HepG2 (cell line): ENCODE measurements at regions not wholly inside any gene's neighbourhood (a gene's known extent, or its start where the extent isn't known, plus 50 kb on each side); places are given as distances from the start of the nearest gene placed in this dataset.

Experiments used
- ATAC-seq: fragments of 200-7000 bp; cut with Tn5 transposase; 3 replicates; pipeline ENCODE4 v1.9.1; 2020; ENCODE audit warnings: mild to moderate bottlenecking, moderate library complexity
- BruUV-seq: library from RNA; stranded (reverse); fragments of 400-500 nt; replicated peaks from 2 replicates; lab custom pipeline; 2021; lab: Mats Ljungman, UMichigan
- CTCF ChIA-PET: fragments of 300-600 bp; formaldehyde crosslinking; extraction: SDS; loops from one replicate; lab custom pipeline; 2021; ENCODE audit warnings: low total read pairs, inconsistent platforms, low intra/inter-chr PET ratio; lab: Yijun Ruan, JAX
- POLR2A ChIA-PET: fragments of 350-600 bp; sonication (Branson Sonifier 250); formaldehyde crosslinking; loops from one replicate; lab custom pipeline; 2020; ENCODE audit warnings: antibody characterized with exemption, inconsistent platforms; lab: Yijun Ruan, JAX
- DNase-seq: peaks from one replicate; pipeline ENCODE4 v3.0.0-alpha.2; 2015; ENCODE audit warnings: low spot score
- FAIRE-seq: peaks from 3 replicates; lab custom pipeline; 2011; peaks lifted over from hg19 to GRCh38; lab: Jason Lieb, UNC
- H2AFZ ChIP-seq: one replicate; pipeline ENCODE4 v1.6.1; 2011; ENCODE audit warnings: low read length, inconsistent platforms
- H3K27ac ChIP-seq: fragments of 300-600 bp; 3 replicates; pipeline ENCODE4 v1.8.0; 2011; ENCODE audit warnings: mixed run types, mild to moderate bottlenecking, mixed read lengths, low read length, inconsistent platforms; ENCODE audit not compliant: insufficient read depth; ENCODE audit errors: extremely low read length
- H3K27me3 ChIP-seq, 2 experiments: fragments of 200-600 bp in 1 of 2; 2 replicates in 1 of 2; 3 replicates in 1 of 2; pipeline versions ENCODE4 v1.6.0 to v1.8.0; 2011; ENCODE audit warnings: low read length in 2 of 2, mild to moderate bottlenecking in 2 of 2, moderate library complexity in 2 of 2, inconsistent platforms in 1 of 2; ENCODE audit not compliant: insufficient read depth in 2 of 2, control insufficient read depth in 1 of 2
- H3K36me3 ChIP-seq, 2 experiments: fragments of 200-600 bp in 1 of 2; replicated peaks in 1 of 2; 2 replicates in 1 of 2; 3 replicates in 1 of 2; pipeline versions ENCODE4 v1.5.1 to v1.8.0; 2011; ENCODE audit warnings: low read length in 2 of 2, inconsistent platforms in 1 of 2; ENCODE audit not compliant: insufficient read depth in 2 of 2, control insufficient read depth in 1 of 2
- H3K4me1 ChIP-seq: 2 replicates; pipeline ENCODE4 v1.5.1; 2012; ENCODE audit warnings: low read length, inconsistent platforms; ENCODE audit not compliant: insufficient read depth
- H3K4me2 ChIP-seq: 2 replicates; pipeline ENCODE4 v1.6.0; 2011; ENCODE audit warnings: low read depth, low read length, inconsistent platforms
- H3K4me3 ChIP-seq, 3 experiments: fragments of 200-600 bp in 1 of 3; sonication (generic), shearing (Covaris generic) in 1 of 3; replicated peaks in 1 of 3; 2 replicates each; pipeline ENCODE4 v1.5.1; 2011 to 2016; ENCODE audit warnings: low read length in 3 of 3, inconsistent platforms in 2 of 3, low read depth in 2 of 3, mild to moderate bottlenecking in 2 of 3, control low read depth in 1 of 3, mixed read lengths in 1 of 3; ENCODE audit not compliant: insufficient read depth in 1 of 3
- H3K79me2 ChIP-seq: one replicate; pipeline ENCODE4 v1.6.1; 2011; ENCODE audit warnings: low read length, inconsistent platforms; ENCODE audit not compliant: insufficient read depth
- H3K9ac ChIP-seq: 2 replicates; pipeline ENCODE4 v1.6.0; 2011; ENCODE audit warnings: mild to moderate bottlenecking, low read depth, low read length, inconsistent platforms; ENCODE audit not compliant: insufficient read depth
- H3K9me3 ChIP-seq: 2 replicates; pipeline ENCODE4 v1.5.1; 2012; ENCODE audit warnings: mild to moderate bottlenecking, low read length
- H4K20me1 ChIP-seq: 2 replicates; pipeline ENCODE4 v1.6.0; 2011; ENCODE audit warnings: inconsistent platforms, mild to moderate bottlenecking, low read length, moderate library complexity; ENCODE audit not compliant: insufficient read depth
- DNMT3B ChIP-seq: conservative IDR thresholded peaks from 2 replicates; pipeline ENCODE4 v1.6.1; 2016; ENCODE audit warnings: missing biosample characterization, control low read depth
- MAZ ChIP-seq, 2 experiments: sonication (generic) in 1 of 2; formaldehyde crosslinking in 1 of 2; IDR thresholded peaks; 2 replicates each; pipeline versions ENCODE4 v1.5.0 to v1.6.1; 2012 to 2020; ENCODE audit warnings: low read depth in 2 of 2, mild to moderate bottlenecking in 2 of 2, borderline replicate concordance in 1 of 2, improper control_type of control experiment in 1 of 2, low read length in 1 of 2, missing genetic modification reagents in 1 of 2, moderate library complexity in 1 of 2
- MYC ChIP-seq: sonication (generic); formaldehyde crosslinking; IDR thresholded peaks from 2 replicates; pipeline ENCODE4 v1.9.0; 2021; ENCODE audit warnings: missing genetic modification reagents, borderline replicate concordance
- SCMH1 ChIP-seq: sonication (generic); formaldehyde crosslinking; IDR thresholded peaks from 2 replicates; pipeline ENCODE4 v1.9.0; 2021; ENCODE audit warnings: missing genetic modification reagents, mild to moderate bottlenecking, borderline replicate concordance
- SMARCC2 ChIP-seq: fragments of 450-650 bp; IDR thresholded peaks from 2 replicates; pipeline ENCODE4 v1.6.1; 2017; ENCODE audit warnings: antibody characterized with exemption, mild to moderate bottlenecking
- THYN1 ChIP-seq: sonication (generic); formaldehyde crosslinking; IDR thresholded peaks from 2 replicates; pipeline ENCODE4 v1.8.1; 2023; ENCODE audit warnings: low read depth, mild to moderate bottlenecking, moderate library complexity, missing genetic modification reagents, borderline replicate concordance
- ZFX ChIP-seq: sonication (generic); formaldehyde crosslinking; IDR thresholded peaks from 2 replicates; pipeline ENCODE4 v1.4.0; 2020; ENCODE audit warnings: mild to moderate bottlenecking, low read depth, missing genetic modification reagents, moderate library complexity
- ZNF143 ChIP-seq: sonication (generic); formaldehyde crosslinking; IDR thresholded peaks from 2 replicates; pipeline ENCODE4 v1.4.0; 2020; ENCODE audit warnings: missing genetic modification reagents
- WGBS: methylation state at CpG from one replicate; pipeline ENCODE4 v1.1.6; 2017; ENCODE audit warnings: low lambda C conversion rate; 5-methylcytosine and 5-hydroxymethylcytosine counted together
- in situ Hi-C: cut with HindIII; loops from 2 replicates; pipeline ENCODE4 v1.10.0; 2017; ENCODE audit warnings: low pct_unique_long_range_greater_than_20kb; ENCODE audit not compliant: extremely low pct_ligation_motif_present
- intact Hi-C: fragments of 100-400 bp; cut with micrococcal nuclease; formaldehyde crosslinking; loops from one replicate; pipeline ENCODE4 v1.10.0; 2022; ENCODE audit not compliant: unreplicated experiment
- TF ChIP-seq, protein P1 (sequence below): sonication (generic); formaldehyde crosslinking; IDR thresholded peaks from 2 replicates; pipeline ENCODE4 v1.9.0; 2021; ENCODE audit warnings: missing genetic modification reagents, borderline replicate concordance
- TF ChIP-seq, protein P2 (sequence below), 2 experiments: sonication (generic) in 1 of 2; formaldehyde crosslinking in 1 of 2; IDR thresholded peaks; 2 replicates each; pipeline versions ENCODE4 v1.4.0 to v1.6.1; 2018 to 2020; ENCODE audit warnings: missing genetic modification reagents in 2 of 2, borderline replicate concordance in 1 of 2, low read depth in 1 of 2, mild to moderate bottlenecking in 1 of 2, missing biosample characterization in 1 of 2
- TF ChIP-seq, protein P3 (sequence below): sonication (generic); formaldehyde crosslinking; IDR thresholded peaks from 2 replicates; pipeline ENCODE4 v1.8.1; 2023; ENCODE audit warnings: mild to moderate bottlenecking, inconsistent platforms, moderate library complexity, missing genetic modification reagents, borderline replicate concordance
- TF ChIP-seq, protein P4 (sequence below): fragments of 450-650 bp; IDR thresholded peaks from 2 replicates; pipeline ENCODE4 v1.6.1; 2016
- TF ChIP-seq, protein P5 (sequence below): sonication (generic); formaldehyde crosslinking; IDR thresholded peaks from 2 replicates; pipeline ENCODE4 v1.5.0; 2020; ENCODE audit warnings: missing genetic modification reagents

DNA sequence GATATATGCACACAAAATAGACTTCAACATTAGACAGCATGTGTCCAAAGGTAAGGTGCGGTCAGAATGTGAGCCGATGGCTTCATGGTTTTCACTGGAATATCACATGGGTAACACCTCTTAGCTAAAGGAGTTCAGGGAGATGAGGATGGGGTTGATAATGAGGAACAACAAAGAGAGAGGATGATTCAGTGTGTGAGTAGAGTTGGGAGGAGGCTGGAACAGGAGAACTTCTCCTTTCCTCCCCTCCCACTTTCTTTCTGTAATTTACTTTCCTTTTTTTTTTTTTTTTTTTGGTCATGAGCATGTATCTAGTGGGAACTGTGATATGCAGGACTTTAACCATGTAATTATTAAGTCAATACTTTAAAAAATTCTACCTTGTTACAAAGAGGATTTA is 99.4 kb downstream of the FASLG start (continued):
- TF ChIP-seq, protein P1, sequence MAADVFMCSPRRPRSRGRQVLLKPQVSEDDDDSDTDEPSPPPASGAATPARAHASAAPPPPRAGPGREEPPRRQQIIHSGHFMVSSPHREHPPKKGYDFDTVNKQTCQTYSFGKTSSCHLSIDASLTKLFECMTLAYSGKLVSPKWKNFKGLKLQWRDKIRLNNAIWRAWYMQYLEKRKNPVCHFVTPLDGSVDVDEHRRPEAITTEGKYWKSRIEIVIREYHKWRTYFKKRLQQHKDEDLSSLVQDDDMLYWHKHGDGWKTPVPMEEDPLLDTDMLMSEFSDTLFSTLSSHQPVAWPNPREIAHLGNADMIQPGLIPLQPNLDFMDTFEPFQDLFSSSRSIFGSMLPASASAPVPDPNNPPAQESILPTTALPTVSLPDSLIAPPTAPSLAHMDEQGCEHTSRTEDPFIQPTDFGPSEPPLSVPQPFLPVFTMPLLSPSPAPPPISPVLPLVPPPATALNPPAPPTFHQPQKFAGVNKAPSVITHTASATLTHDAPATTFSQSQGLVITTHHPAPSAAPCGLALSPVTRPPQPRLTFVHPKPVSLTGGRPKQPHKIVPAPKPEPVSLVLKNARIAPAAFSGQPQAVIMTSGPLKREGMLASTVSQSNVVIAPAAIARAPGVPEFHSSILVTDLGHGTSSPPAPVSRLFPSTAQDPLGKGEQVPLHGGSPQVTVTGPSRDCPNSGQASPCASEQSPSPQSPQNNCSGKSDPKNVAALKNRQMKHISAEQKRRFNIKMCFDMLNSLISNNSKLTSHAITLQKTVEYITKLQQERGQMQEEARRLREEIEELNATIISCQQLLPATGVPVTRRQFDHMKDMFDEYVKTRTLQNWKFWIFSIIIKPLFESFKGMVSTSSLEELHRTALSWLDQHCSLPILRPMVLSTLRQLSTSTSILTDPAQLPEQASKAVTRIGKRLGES (CRISPR knock-in tag): no peak
- TF ChIP-seq, protein P2, sequence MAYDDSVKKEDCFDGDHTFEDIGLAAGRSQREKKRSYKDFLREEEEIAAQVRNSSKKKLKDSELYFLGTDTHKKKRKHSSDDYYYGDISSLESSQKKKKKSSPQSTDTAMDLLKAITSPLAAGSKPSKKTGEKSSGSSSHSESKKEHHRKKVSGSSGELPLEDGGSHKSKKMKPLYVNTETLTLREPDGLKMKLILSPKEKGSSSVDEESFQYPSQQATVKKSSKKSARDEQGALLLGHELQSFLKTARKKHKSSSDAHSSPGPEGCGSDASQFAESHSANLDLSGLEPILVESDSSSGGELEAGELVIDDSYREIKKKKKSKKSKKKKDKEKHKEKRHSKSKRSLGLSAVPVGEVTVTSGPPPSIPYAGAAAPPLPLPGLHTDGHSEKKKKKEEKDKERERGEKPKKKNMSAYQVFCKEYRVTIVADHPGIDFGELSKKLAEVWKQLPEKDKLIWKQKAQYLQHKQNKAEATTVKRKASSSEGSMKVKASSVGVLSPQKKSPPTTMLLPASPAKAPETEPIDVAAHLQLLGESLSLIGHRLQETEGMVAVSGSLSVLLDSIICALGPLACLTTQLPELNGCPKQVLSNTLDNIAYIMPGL (CRISPR knock-in tag; IDR thresholded peaks at IDR 0.05; ENCODE audit: borderline replicate concordance in 1 of 2, low read depth in 1 of 2): no peak
- no peak for TF ChIP-seq DNMT3B (CRISPR knock-in tag)
- no peak for TF ChIP-seq MYC (CRISPR knock-in tag)
- no peak for TF ChIP-seq SCMH1
- TF ChIP-seq ZNF143 (CRISPR knock-in tag): no peak
- TF ChIP-seq, protein P3, sequence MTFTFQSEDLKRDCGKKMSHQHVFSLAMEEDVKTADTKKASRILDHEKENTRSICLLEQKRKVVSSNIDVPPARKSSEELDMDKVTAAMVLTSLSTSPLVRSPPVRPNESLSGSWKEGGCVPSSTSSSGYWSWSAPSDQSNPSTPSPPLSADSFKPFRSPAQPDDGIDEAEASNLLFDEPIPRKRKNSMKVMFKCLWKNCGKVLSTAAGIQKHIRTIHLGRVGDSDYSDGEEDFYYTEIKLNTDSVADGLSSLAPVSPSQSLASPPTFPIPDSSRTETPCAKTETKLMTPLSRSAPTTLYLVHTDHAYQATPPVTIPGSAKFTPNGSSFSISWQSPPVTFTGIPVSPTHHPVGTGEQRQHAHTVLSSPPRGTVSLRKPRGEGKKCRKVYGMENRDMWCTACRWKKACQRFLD: no peak

DNA sequence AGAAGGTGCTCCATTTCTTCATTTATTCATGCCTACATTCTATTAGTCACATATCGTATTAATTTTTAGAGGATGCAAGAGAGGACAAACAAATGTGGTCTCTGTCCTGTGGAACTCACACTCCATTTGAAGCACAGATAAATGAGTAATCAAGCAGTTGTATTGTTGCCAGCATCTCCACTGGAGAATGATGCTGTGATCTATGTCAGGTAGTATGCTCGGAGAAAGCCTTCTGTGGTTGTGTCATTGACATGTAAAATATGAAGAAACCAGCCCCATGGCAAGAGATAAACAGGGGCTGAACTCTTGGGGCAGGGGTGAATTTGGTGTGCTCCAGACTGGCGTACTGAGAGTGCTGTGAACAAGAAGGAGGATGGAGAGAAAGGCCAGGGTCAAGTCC is 101.2 kb downstream of the FASLG start:
- Histone ChIP-seq H3K4me3 (no peak overlapping the region), H3K4me1 (no peaks in the 10 kb centered on the region), H3K36me3 (no peaks in the 10 kb centered on the region), H3K27ac (no peak overlapping the region), H3K9me3 (no peaks in the 10 kb centered on the region), H3K79me2 (no peaks in the 10 kb centered on the region), H3K9ac (no peak overlapping the region), H2AFZ (no peak overlapping the region), H3K4me2 (no peak overlapping the region), H4K20me1 (no peaks in the 10 kb centered on the region), H3K27me3 (0 out of 5 replicates have a peak, but pooled peaks cover 0 to 6% of the 10 kb centered on the region in 2 experiments)
- DNase-seq: no peak
- WGBS: 28% methylated on average over 3 of the region's 3 CpGs
- in situ Hi-C loops (no loop called here), intact Hi-C loops (no loop called here)
- ChIA-PET POLR2A (no interaction called here), CTCF (no interaction called here)
- FAIRE-seq: no peak
- BruUV-seq: no TSS peak
- ATAC-seq: no peak
- TF ChIP-seq SMARCC2 (no peak), ZFX (CRISPR knock-in tag) (no peak), THYN1 (CRISPR knock-in tag) (no peak), MAZ (IDR thresholded peaks at IDR 0.05; ENCODE audit: borderline replicate concordance, low read depth, low read length) (no peak), MAZ (CRISPR knock-in tag; IDR thresholded peaks at IDR 0.05; ENCODE audit: low read depth) (no peak)
- TF ChIP-seq, protein P4, sequence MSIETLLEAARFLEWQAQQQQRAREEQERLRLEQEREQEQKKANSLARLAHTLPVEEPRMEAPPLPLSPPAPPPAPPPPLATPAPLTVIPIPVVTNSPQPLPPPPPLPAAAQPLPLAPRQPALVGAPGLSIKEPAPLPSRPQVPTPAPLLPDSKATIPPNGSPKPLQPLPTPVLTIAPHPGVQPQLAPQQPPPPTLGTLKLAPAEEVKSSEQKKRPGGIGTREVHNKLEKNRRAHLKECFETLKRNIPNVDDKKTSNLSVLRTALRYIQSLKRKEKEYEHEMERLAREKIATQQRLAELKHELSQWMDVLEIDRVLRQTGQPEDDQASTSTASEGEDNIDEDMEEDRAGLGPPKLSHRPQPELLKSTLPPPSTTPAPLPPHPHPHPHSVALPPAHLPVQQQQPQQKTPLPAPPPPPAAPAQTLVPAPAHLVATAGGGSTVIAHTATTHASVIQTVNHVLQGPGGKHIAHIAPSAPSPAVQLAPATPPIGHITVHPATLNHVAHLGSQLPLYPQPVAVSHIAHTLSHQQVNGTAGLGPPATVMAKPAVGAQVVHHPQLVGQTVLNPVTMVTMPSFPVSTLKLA: no peak
- TF ChIP-seq, protein P5, sequence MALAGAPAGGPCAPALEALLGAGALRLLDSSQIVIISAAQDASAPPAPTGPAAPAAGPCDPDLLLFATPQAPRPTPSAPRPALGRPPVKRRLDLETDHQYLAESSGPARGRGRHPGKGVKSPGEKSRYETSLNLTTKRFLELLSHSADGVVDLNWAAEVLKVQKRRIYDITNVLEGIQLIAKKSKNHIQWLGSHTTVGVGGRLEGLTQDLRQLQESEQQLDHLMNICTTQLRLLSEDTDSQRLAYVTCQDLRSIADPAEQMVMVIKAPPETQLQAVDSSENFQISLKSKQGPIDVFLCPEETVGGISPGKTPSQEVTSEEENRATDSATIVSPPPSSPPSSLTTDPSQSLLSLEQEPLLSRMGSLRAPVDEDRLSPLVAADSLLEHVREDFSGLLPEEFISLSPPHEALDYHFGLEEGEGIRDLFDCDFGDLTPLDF (CRISPR knock-in tag): no peak
